Embryonic facial prominence (tissue), 1 donor: ENCODE measurements at regions not wholly inside any gene's neighbourhood (a gene's known extent, or its start where the extent isn't known, plus 50 kb on each side); places are given as distances from the start of the nearest gene placed in this dataset.
"Not testable (repeated sequence)": the region's sequence is repeated elsewhere in the genome, so short reads cannot be mapped to it uniquely, and the experiment has no call there.

Experiments used
- DNase-seq: peaks from one replicate; pipeline ENCODE4 v3.0.0-alpha.2; 2016; ENCODE audit errors: extremely low spot score

DNA sequence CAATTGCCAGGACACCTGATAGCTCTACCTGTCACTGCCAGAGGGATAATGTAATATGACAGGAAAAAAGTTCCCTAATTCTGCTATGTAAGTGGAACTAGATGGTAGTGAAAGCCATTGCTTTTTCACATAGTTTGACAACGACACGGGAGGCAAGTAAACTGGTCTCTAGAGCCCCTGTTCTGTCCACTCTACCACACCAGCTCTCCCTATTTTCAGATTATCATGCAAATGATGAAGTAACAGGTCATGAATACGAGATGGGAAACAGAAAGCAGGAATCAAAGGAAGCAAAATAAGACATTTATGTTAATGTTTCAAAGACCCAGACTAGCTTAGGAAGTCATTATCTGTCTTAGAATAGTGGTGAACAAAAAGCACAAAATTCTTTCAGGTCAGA is 56.2 kb downstream of the TAF11L14 start:
- no peak for DNase-seq

GRCh38 chr5:17691762-17692161 is 57.5 kb downstream of the TAF11L14 start:
- no peak for DNase-seq

- DNase-seq = no peak
Observed at GRCh38 chr5:17694371-17694770, 60.1 kb downstream of the TAF11L14 start.

DNA sequence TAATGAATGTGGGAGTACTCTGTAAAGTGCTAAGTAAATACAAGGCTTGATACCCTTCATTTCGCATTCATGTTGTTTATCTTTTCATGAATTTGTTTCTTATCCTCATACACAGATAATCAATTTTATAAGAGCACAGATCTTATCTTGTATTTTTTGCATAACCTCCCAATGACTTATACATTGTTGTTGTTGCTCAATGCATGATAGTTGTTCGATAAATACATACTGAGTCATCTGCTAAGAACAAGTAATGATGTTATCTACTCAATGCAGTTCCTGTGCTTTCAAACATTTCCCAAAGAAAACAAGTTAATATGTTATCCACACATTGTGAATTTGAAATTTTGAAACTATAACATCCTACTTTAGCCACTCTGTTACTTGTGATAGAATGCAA is 60.7 kb downstream of the TAF11L14 start:
- DNase-seq = no peak

DNA sequence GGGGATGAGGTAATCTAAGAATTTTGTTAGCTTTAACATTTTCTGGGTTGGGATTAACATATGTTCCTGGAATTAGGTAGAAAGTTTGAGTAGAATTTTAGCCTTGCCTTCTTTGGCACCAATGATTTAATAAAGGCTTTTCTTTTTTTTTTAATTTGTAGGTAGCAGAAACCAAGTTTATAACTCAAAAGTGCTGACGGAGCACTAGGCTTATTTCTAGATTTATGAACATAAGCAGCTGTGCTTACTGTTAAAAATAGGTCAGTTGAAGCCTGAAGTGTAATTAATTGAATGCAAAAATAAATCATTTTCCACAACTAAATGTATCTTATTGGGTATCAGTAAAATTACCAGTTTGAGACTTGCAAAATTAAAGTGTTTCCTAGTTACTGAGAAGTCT is 62.4 kb downstream of the TAF11L14 start:
- no peak for DNase-seq

GRCh38 chr5:17697671-17698070 is 63.4 kb downstream of the TAF11L14 start:
- DNase-seq = no peak

- DNase-seq = no peak
Observed at GRCh38 chr5:17709011-17709710, 74.9 kb downstream of the TAF11L14 start.

- no peak for DNase-seq
Observed at GRCh38 chr5:17713301-17713700, 79.0 kb downstream of the TAF11L14 start.

DNA sequence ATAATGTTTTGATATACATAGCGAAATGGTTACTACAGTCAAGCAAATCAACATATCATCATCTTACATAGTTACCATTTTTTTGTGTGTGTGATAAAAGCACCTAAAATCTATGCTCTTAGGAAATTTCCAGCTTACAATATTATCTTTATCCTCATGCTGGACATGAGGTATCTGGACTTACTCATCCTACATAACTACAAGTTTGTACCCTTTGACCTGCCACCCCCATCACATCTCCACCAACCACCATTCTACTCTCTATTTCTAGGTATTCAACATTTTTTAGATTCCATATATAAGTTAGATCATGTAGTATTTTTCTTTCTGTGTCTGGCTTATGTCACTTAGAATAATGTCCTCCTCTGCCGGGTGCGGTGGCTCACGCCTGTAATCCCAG is 79.9 kb downstream of the TAF11L14 start:
- DNase-seq = no peak

GRCh38 chr5:17719592-17719991 is 85.3 kb downstream of the TAF11L14 start:
- no peak for DNase-seq

DNA sequence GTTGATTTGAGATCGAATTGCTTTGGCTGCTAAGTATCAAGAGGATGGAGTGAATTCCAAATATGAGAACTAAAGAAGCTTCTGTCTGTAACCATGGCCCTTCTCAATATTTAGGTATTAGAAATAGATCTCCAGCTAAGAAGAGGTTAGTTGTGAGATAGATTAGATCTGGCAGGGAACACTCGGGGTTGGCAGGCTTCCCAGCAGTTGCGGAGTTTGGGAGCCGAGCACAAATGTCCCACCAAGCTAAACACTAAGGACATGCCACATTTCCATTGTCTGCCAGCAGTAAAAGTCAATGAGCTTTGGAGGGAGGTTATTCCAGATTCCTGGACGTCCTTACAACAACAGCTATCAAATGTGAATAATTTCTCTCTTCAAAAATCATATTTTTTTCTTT is 85.8 kb downstream of the TAF11L14 start:
- no peak for DNase-seq

DNA sequence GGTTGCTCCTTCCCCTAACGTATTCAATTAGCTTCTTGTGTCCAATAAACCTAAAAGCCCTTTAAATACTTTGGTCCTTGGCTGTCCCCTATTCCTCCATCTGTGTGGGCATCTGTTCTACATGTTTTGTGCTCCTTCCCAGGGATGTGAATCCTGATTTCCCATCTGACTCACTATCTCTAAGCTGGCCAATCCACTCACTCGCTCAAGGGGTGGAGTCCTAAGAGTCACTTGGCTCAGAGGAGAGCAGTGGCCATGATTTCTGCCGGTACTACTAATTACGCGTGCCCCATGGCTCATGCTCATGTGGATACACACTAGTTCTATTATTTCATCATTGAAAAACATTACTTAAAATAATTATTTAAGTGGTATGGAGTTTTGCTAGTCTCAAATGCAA is 89.6 kb downstream of the TAF11L14 start:
- no peak for DNase-seq

DNA sequence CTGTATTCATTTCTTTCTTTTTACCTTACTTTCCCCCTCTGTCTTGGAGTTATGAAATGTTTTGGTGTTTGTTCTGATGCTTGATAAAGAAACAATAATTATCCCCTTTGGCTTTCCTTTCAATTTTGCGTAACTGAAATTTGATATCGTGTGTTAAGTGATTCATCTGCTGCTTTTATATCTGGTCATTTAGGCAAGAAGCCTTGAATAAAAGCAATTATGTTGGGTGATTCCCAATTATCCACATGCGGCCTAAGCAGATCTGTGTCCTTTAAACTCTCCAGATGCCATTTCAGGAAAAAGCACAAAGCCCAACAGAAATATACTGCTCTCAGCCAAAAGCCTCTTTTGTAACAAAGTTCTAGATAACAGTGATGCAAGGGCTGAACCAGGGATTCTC is 92.8 kb downstream of the TAF11L14 start:
- no peak for DNase-seq

DNA sequence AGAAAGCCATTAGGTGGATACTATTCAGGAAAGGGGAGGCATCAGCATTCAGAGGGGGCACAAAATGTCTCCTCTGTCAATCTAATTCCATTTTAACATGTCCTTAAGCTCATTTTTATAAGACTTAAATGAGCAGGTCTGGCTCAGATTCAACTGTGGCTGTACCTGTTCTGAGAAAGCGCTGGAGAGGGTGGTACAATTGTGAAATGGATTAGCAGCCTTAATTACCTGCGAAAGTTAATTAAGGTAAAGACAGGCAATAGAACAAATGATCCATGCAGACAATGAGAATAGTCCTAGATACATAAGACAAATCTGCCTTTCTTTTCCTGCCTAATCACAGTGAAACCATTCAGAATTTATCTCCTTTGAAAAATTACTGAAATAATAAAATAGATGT is 96.2 kb downstream of the TAF11L14 start:
- DNase-seq = no peak

DNA sequence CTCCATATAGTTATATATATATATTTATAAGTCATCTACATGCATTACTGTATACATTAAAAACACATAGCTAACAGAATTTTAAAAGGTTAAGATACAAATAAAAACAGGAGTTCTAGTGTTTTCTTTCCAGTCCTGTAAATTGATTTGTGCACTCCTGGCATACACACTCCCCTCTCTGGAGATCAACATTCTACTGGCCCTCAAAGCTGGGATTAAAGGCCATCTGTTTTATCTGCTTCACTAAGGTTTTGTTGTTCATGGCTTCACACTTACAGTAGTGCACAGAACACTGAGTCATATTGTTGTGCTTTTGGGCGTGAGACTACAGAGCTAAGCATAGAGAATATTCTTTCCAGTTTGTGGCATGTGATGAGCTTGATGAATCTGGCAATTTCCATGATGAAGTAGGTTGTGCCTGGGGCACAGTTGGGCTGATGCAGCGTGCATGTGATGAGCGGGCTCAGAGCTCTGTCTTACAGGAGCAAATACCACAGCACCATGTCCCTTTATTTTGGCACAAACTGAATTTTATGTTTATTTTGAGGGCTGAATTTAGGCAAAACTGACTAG is 98.2 kb downstream of the TAF11L14 start:
- DNase-seq = no peak

DNA sequence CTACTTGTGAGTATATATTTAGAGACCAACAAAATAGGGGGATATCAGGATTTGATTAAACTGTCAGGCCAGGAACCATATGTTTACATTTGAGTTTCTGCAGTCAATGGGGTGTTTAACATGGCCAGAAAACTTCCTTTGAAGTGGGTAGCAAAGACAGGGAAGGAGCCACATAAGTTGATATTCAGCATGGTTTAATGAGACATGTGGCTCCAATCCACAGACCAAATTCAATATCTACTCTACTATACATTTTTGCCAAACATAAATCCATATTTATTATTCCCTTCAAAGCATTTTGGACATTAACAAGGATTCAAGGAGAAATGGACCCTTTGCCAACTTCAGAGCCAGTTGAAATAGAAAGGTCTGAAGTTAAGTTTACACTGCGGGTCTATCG is 99.8 kb downstream of the TAF11L14 start:
- DNase-seq = no peak

DNA sequence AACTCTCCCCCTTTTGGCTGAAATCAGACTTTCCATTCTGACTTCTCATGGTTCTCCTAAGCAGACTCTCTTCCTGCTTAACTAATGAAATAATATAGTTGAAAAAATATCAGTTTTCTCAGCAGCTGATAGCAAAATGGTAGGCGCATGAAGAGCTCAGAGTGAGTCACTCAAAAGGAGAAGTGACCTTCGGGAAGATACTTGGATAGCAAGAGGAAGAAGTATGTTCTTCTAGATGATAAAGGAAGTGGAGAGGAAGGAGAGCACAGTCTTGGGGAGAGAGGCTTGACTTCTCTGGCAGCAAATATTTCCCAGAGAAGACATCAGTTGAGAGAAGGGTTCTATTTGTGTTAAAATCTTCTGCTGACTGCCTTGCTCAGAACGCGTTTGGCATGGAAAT is 101.5 kb downstream of the TAF11L14 start:
- DNase-seq = no peak

- DNase-seq = no peak
Observed at GRCh38 chr5:17737092-17737491, 102.8 kb downstream of the TAF11L14 start.

GRCh38 chr5:17738446-17738845 is 104.2 kb downstream of the TAF11L14 start:
- DNase-seq = no peak

- DNase-seq = no peak
Observed at GRCh38 chr5:17743580-17744435, 109.5 kb downstream of the TAF11L14 start.

DNA sequence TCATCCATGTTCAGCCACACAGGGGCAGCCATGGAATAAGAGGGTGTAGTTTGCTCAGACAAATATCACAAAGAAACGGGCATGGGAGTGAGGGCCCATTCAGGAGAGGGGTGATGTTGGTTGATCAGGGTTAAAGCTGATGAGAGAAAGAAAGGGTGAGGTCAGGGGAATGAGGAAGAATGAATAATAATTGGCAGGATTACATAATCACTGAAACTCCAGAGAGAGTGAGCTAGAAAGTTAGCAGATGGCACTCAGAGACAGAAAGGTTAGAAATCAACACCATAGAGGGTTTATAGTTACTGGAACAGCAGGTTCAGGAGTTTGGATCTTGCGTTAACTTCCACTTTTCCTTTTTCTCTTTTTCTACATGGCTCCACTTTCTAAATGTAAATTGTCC is 113.9 kb downstream of the TAF11L14 start:
- DNase-seq = no peak

- DNase-seq = no peak
Observed at GRCh38 chr5:17748941-17749340, 114.7 kb downstream of the TAF11L14 start.

- DNase-seq = not testable (repeated sequence)
Observed at GRCh38 chr5:17755406-17755805, 121.1 kb downstream of the TAF11L14 start.
